Keratinocyte (primary cell): ENCODE measurements at regions not wholly inside any gene's neighbourhood (a gene's known extent, or its start where the extent isn't known, plus 50 kb on each side); places are given as distances from the start of the nearest gene placed in this dataset.
A peak's percentile ranks its signal among the peaks of the same experiment; 100 is the strongest.

ENCODE experiments used
- EZH2 ChIP-seq: IDR thresholded peaks from one replicate; pipeline ENCODE4 v1.6.1; 2012; ENCODE audit warnings: inconsistent platforms, mild to moderate bottlenecking, low read length, moderate library complexity
- TF ChIP-seq, protein P1 (sequence below), 3 experiments: IDR thresholded peaks in 1 of 3; conservative IDR thresholded peaks in 1 of 3; optimal IDR thresholded peaks in 1 of 3; 2 replicates in 2 of 3; 3 replicates in 1 of 3; pipeline versions ENCODE3 to v1.5.1; 2011; ENCODE audit warnings: low read length in 3 of 3, mild to moderate bottlenecking in 3 of 3, moderate library complexity in 2 of 3, control low read depth in 1 of 3, inconsistent platforms in 1 of 3; ENCODE audit not compliant: insufficient read depth in 2 of 3; ENCODE audit errors: extremely low read depth in 1 of 3

DNA sequence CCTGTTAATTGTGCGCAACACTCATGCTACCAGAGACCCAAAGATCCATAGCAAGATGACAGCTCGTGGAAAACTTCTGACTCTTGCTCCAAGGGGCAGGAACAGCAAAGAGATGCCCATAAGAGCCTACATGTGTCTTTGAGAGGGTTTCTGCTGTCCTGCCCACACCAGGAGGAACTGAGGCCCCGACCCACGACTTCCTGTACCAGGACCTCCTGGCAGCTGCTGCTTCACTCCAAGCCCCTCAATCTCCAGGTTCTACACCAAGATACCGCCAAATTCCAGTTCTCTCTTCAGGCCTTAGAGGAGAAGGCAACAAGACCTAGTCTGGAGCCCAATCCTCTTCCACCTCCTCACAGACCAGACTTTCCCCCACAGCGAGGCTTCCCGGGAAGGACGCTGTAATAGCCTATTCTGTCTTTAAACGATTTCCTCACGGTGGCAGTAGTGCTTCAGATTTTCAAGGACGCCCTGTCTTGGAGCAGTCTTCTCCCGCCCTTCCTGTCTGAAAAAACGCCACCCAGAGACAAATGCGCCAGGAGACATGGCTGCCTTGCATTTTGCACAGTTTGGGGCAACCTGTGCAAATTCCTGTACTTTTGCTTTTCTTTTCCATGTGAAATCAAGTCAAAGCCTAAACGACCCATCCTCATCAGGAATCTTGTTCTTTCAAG is 230.2 kb upstream of the STK26 start:
- TF ChIP-seq EZH2 = no peak
- TF ChIP-seq, protein P1, sequence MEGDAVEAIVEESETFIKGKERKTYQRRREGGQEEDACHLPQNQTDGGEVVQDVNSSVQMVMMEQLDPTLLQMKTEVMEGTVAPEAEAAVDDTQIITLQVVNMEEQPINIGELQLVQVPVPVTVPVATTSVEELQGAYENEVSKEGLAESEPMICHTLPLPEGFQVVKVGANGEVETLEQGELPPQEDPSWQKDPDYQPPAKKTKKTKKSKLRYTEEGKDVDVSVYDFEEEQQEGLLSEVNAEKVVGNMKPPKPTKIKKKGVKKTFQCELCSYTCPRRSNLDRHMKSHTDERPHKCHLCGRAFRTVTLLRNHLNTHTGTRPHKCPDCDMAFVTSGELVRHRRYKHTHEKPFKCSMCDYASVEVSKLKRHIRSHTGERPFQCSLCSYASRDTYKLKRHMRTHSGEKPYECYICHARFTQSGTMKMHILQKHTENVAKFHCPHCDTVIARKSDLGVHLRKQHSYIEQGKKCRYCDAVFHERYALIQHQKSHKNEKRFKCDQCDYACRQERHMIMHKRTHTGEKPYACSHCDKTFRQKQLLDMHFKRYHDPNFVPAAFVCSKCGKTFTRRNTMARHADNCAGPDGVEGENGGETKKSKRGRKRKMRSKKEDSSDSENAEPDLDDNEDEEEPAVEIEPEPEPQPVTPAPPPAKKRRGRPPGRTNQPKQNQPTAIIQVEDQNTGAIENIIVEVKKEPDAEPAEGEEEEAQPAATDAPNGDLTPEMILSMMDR (optimal IDR thresholded peaks at IDR 0.05 in 1 of 3, IDR thresholded peaks at IDR 0.05 in 1 of 3, conservative IDR thresholded peaks at IDR 0.05 in 1 of 3; ENCODE audit: extremely low read depth in 1 of 3, insufficient read depth in 2 of 3, low read length in 3 of 3) = peak; percentile 27 to 54 (median 41)
